NCI-H2227 treated with DMSO at 0.1 percent for 48 hours (cell line): ENCODE measurements at regions not wholly inside any gene's neighbourhood (a gene's known extent, or its start where the extent isn't known, plus 50 kb on each side); places are given as distances from the start of the nearest gene placed in this dataset.

Source experiments
- DNase-seq: peaks from one replicate; lab custom pipeline; 2025; lab: John Stamatoyannopoulos, UW

GRCh38 chr15:97092656-97093055 lies 762.2 kb downstream of the NR2F2 start:
- DNase-seq = no peak

GRCh38 chr15:97096303-97096835 lies 765.9 kb downstream of the NR2F2 start:
- DNase-seq = no peak

- DNase-seq = no peak
Measured at GRCh38 chr15:97099040-97099439, 768.5 kb downstream of the NR2F2 start.

- DNase-seq = no peak
Measured at GRCh38 chr15:97101572-97101971, 771.1 kb downstream of the NR2F2 start.

- DNase-seq = no peak
Measured at GRCh38 chr15:97114900-97115760, 784.6 kb downstream of the NR2F2 start.

GRCh38 chr15:97115761-97116070 lies 785.2 kb downstream of the NR2F2 start:
- peak; percentile 19 for DNase-seq

- no peak for DNase-seq
Measured at GRCh38 chr15:97124790-97125189, 794.3 kb downstream of the NR2F2 start.

GRCh38 chr15:97126553-97127233 lies 796.2 kb downstream of the NR2F2 start:
- no peak for DNase-seq

- no peak for DNase-seq
Measured at GRCh38 chr15:97129674-97130073, 799.2 kb downstream of the NR2F2 start.

- DNase-seq = no peak
Measured at GRCh38 chr15:97140216-97140615, 809.7 kb downstream of the NR2F2 start.

- no peak for DNase-seq
Measured at GRCh38 chr15:97141360-97141759, 810.9 kb downstream of the NR2F2 start.

GRCh38 chr15:97141871-97142270 lies 811.4 kb downstream of the NR2F2 start:
- no peak for DNase-seq

GRCh38 chr15:97143592-97144376 lies 813.3 kb downstream of the NR2F2 start:
- no peak for DNase-seq

GRCh38 chr15:97144377-97144711 lies 813.8 kb downstream of the NR2F2 start:
- no peak for DNase-seq

GRCh38 chr15:97146929-97147870 lies 813.3 kb upstream of the ARRDC4 start:
- peak; percentile 5 for DNase-seq

- DNase-seq = no peak
Measured at GRCh38 chr15:97153356-97153965, 807.0 kb upstream of the ARRDC4 start.

GRCh38 chr15:97156739-97157265 lies 803.7 kb upstream of the ARRDC4 start:
- no peak for DNase-seq

- DNase-seq = no peak
Measured at GRCh38 chr15:97162805-97163495, 797.6 kb upstream of the ARRDC4 start.

- no peak for DNase-seq
Measured at GRCh38 chr15:97165205-97165604, 795.3 kb upstream of the ARRDC4 start.
